Naive thymus-derived CD8-positive, alpha-beta T cell (primary cell): ENCODE measurements at regions not wholly inside any gene's neighbourhood (a gene's known extent, or its start where the extent isn't known, plus 50 kb on each side); places are given as distances from the start of the nearest gene placed in this dataset.

Experiments
- ATAC-seq, 2 donors: fragments of 150-1000 bp; cut with Tn5 transposase in 1 of 2; sonication (Bioruptor Pico), chemical (Tn5 transposase) in 1 of 2; 1 replicate in 1 of 2; 2 replicates in 1 of 2; pipeline ENCODE4 v1.10.0; 2021; ENCODE audit warnings: mild to moderate bottlenecking in 2 of 2, moderate library complexity in 2 of 2
- POLR2A ChIA-PET: fragments of 350-600 bp; sonication (Branson Sonifier 250); formaldehyde crosslinking; loops from one replicate; lab custom pipeline; 2021; ENCODE audit warnings: antibody characterized with exemption; lab: Charles Lee
- DNase-seq, 10 donors: peaks; one replicate each; pipeline versions ENCODE4 v3.0.0 to v3.0.0-alpha.2; 2020 to 2022
- H3K27ac Mint-ChIP-seq, 10 donors: one replicate each; pipeline ENCODE4 v1.8.0; 2020 to 2022; ENCODE audit warnings: mild to moderate bottlenecking in 10 of 10, mixed read lengths in 10 of 10, moderate library complexity in 4 of 10, inconsistent platforms in 1 of 10
- H3K27me3 Mint-ChIP-seq, 5 donors: one replicate each; pipeline ENCODE4 v1.8.0; 2021 to 2022; ENCODE audit warnings: mixed read lengths in 5 of 5
- H3K36me3 Mint-ChIP-seq, 3 donors: one replicate each; pipeline ENCODE4 v1.8.0; 2020 to 2022; ENCODE audit warnings: mixed read lengths in 3 of 3, mild to moderate bottlenecking in 2 of 3, inconsistent platforms in 1 of 3
- H3K4me1 Mint-ChIP-seq, 4 donors: one replicate each; pipeline ENCODE4 v1.8.0; 2021 to 2022; ENCODE audit warnings: mixed read lengths in 4 of 4
- H3K4me3 Mint-ChIP-seq, 10 donors: one replicate each; pipeline ENCODE4 v1.8.0; 2020 to 2022; ENCODE audit warnings: mild to moderate bottlenecking in 10 of 10, mixed read lengths in 10 of 10, moderate library complexity in 6 of 10, inconsistent platforms in 1 of 10
- H3K9me3 Mint-ChIP-seq, 9 donors: one replicate each; pipeline ENCODE4 v1.8.0; 2020 to 2022; ENCODE audit warnings: mixed read lengths in 9 of 9, mild to moderate bottlenecking in 3 of 9, inconsistent platforms in 1 of 9, moderate library complexity in 1 of 9

GRCh38 chr10:130485958-130486895 lies 350.0 kb downstream of the GLRX3 start:
- no peaks in the 10 kb centered on the region for H3K4me1 Mint-ChIP-seq
- no peaks in the 10 kb centered on the region for H3K9me3 Mint-ChIP-seq
- H3K27me3 Mint-ChIP-seq = no peaks in the 10 kb centered on the region
- no peaks in the 10 kb centered on the region for H3K36me3 Mint-ChIP-seq
- ATAC-seq = no peak
- DNase-seq = peak in 1 of 10 donors; percentile 50
- H3K27ac Mint-ChIP-seq = no peak overlapping the region
- no peak overlapping the region for H3K4me3 Mint-ChIP-seq
- POLR2A ChIA-PET = no interaction called here

- DNase-seq = no peak
- H3K27ac Mint-ChIP-seq = no peak overlapping the region
- no peak overlapping the region for H3K4me3 Mint-ChIP-seq
- no peaks in the 10 kb centered on the region for H3K36me3 Mint-ChIP-seq
- ATAC-seq = no peak
- POLR2A ChIA-PET = no interaction called here
- H3K4me1 Mint-ChIP-seq = no peaks in the 10 kb centered on the region
- no peaks in the 10 kb centered on the region for H3K9me3 Mint-ChIP-seq
- no peaks in the 10 kb centered on the region for H3K27me3 Mint-ChIP-seq
Observed at GRCh38 chr10:130486906-130487305, 350.7 kb downstream of the GLRX3 start.

DNA sequence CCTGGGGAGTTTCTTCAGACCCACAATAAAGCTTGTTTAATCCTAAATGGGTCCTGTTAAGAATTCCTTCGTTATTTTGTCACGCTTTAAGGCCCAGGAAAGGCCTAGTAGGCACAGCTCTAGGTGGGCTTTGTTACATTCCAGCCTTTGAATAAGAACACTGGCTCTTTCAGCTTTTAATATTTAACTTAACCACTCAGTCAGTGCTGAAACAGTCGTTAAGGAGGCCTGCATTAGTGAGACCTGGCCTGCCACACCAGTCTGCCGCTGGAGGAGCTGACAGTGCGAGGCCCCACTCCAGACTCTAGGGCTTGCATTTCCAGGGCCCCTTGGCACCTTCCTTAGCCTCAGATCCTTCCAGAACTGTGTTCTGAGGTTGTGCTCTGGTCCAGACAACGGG lies 351.4 kb downstream of the GLRX3 start:
- H3K9me3 Mint-ChIP-seq = no peaks in the 10 kb centered on the region
- no peak overlapping the region for H3K4me3 Mint-ChIP-seq

GRCh38 chr10:130489891-130490290 lies 353.7 kb downstream of the GLRX3 start:
- POLR2A ChIA-PET = no interaction called here
- Mint-ChIP-seq H3K27me3 (peaks cover 0 to 4% (median 0%) of the 10 kb centered on the region in 5 donors), H3K4me1 (no peaks in the 10 kb centered on the region), H3K4me3 (no peak overlapping the region), H3K27ac (no peak overlapping the region), H3K36me3 (no peaks in the 10 kb centered on the region), H3K9me3 (no peaks in the 10 kb centered on the region)
- ATAC-seq = no peak
- peak in 1 of 10 donors; percentile 46 for DNase-seq

More for the DNA sequence above, 351.4 kb downstream of the GLRX3 start:
- H3K4me1 Mint-ChIP-seq = no peaks in the 10 kb centered on the region
- no peaks in the 10 kb centered on the region for H3K36me3 Mint-ChIP-seq
- no peaks in the 10 kb centered on the region for H3K27me3 Mint-ChIP-seq
- H3K27ac Mint-ChIP-seq = no peak overlapping the region
- DNase-seq (no peak), ATAC-seq (no peak)
- POLR2A ChIA-PET = no interaction called here

- ATAC-seq = no peak
- no peaks in the 10 kb centered on the region for H3K9me3 Mint-ChIP-seq
- peaks cover 0 to 4% (median 0%) of the 10 kb centered on the region in 5 donors for H3K27me3 Mint-ChIP-seq
- POLR2A ChIA-PET = no interaction called here
- no peak overlapping the region for H3K27ac Mint-ChIP-seq
- no peaks in the 10 kb centered on the region for H3K4me1 Mint-ChIP-seq
- peak in 1 of 10 donors; percentile 38 for DNase-seq
- no peaks in the 10 kb centered on the region for H3K36me3 Mint-ChIP-seq
- no peak overlapping the region for H3K4me3 Mint-ChIP-seq
Observed at GRCh38 chr10:130491011-130491692, 355.0 kb downstream of the GLRX3 start.

DNA sequence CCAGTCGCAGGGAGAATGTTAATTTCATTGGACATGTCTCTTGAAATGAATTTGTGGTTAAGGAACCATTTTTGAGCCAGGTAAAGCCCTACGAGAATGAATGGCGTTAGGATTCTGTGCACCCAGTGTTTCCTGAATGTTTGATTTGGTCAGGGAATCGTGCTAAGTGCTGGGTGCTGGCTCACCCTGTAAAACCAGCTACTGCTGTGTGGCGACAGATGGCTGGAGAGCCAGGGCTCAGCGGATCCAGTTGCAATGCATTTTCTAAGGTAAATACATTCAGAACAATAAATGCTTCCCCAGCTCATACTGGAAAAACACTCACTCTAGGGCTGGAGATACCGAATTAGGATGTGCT lies 355.5 kb downstream of the GLRX3 start:
- ATAC-seq (no peak), DNase-seq (no peak)
- Mint-ChIP-seq H3K27ac (no peak overlapping the region), H3K4me1 (no peaks in the 10 kb centered on the region), H3K36me3 (no peaks in the 10 kb centered on the region), H3K27me3 (peaks cover 0 to 4% (median 0%) of the 10 kb centered on the region in 5 donors), H3K9me3 (no peaks in the 10 kb centered on the region), H3K4me3 (no peak overlapping the region)
- POLR2A ChIA-PET = no interaction called here

GRCh38 chr10:130492266-130492934 lies 356.2 kb downstream of the GLRX3 start:
- no peak for ATAC-seq
- H3K9me3 Mint-ChIP-seq = peaks cover 0 to 2% (median 0%) of the 10 kb centered on the region in 9 donors
- peaks cover 0 to 6% (median 0%) of the 10 kb centered on the region in 5 donors for H3K27me3 Mint-ChIP-seq
- peak in 1 of 10 donors; percentile 44 for DNase-seq
- H3K4me3 Mint-ChIP-seq = no peak overlapping the region
- POLR2A ChIA-PET = no interaction called here
- H3K27ac Mint-ChIP-seq = no peak overlapping the region
- H3K4me1 Mint-ChIP-seq = no peaks in the 10 kb centered on the region
- H3K36me3 Mint-ChIP-seq = no peaks in the 10 kb centered on the region

- DNase-seq = no peak
- ATAC-seq = no peak
- Mint-ChIP-seq H3K9me3 (peaks cover 0 to 2% (median 0%) of the 10 kb centered on the region in 9 donors), H3K4me1 (no peaks in the 10 kb centered on the region), H3K36me3 (no peaks in the 10 kb centered on the region), H3K27ac (no peak overlapping the region), H3K4me3 (no peak overlapping the region), H3K27me3 (peaks cover 0 to 7% (median 0%) of the 10 kb centered on the region in 5 donors)
- POLR2A ChIA-PET = no interaction called here
Observed at GRCh38 chr10:130493021-130493420, 356.8 kb downstream of the GLRX3 start.

DNA sequence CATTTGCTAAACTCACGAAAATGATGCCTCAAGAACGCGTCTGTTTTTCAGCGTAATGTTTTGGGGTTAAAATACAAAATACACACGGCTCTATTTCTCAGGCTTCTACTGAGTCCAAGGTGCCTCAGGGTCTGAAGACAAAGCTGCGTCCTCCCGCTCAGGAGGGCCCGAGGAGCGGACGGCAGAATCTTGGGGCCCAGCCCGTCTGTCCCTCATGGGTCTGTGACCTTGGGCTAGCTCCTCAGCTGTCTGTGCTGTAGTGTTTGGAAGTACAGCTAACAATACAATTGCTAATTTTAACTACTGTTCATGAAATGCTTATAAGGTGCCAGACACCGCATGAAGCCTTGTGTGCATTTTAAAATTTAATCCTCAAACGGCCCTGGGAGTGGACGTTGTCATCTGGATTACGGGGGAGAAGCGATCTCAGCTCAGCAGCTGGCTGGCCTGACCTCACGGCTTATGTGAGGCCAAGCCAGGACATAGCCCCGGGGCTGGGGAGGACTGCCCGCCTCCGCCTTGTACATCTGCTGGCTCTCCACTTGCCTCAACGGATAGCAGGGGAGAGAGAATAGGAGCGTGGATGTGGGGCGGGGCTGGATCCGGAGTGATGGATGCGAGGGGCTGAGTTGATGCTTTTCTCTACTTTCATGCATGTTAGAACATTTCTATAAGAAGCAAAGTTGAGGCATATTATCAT lies 357.4 kb downstream of the GLRX3 start:
- ATAC-seq = no peak
- peaks cover 0 to 7% (median 0%) of the 10 kb centered on the region in 5 donors for H3K27me3 Mint-ChIP-seq
- H3K9me3 Mint-ChIP-seq = peaks cover 0 to 2% (median 0%) of the 10 kb centered on the region in 9 donors
- H3K4me1 Mint-ChIP-seq = no peaks in the 10 kb centered on the region
- H3K27ac Mint-ChIP-seq = no peak overlapping the region
- H3K4me3 Mint-ChIP-seq = no peak overlapping the region
- POLR2A ChIA-PET = no interaction called here
- H3K36me3 Mint-ChIP-seq = no peaks in the 10 kb centered on the region
- peak in 1 of 10 donors; percentile 40 for DNase-seq

DNA sequence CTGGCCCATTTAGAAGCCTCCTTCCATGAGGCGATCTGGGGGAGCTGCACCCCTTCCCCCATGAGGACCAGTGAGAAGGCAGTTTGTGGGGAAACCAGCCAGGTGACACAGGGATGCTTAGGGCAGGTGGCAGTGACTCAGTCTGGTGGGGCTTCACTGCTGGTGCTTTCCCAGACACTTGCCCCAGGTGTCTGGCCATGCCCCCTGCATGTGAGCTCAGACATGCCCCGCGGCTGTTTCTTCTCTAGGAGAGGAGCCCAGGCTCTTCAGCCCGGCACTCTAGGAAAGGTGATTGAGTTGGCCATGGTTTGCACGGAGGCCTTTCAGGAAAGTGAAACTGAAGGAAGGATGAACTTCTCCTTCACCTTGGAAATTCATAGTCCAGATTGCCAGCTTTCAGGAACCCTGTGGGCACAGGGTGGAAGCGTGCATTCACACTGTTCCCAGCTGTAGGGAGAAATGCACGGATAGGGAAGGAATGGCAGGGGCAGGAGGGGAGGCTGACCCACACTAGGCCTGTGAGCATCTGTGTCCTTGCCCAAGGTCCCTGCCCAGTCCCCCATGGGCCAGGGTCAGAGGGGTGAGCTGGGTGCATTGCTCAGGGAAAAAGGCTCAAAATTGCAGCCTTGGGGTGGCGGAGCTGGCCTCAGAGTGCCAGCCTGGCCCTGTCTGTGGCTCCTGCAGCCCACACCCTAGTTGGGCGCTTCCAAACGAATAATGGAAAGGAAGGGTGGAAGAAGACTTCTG lies 359.1 kb downstream of the GLRX3 start:
- POLR2A ChIA-PET = no interaction called here
- Mint-ChIP-seq H3K27me3 (peaks cover 0 to 13% (median 2%) of the 10 kb centered on the region in 5 donors), H3K9me3 (peaks cover 0 to 2% (median 0%) of the 10 kb centered on the region in 9 donors), H3K36me3 (no peaks in the 10 kb centered on the region), H3K4me3 (no peak overlapping the region), H3K4me1 (no peaks in the 10 kb centered on the region), H3K27ac (no peak overlapping the region)
- DNase-seq (peak in 1 of 10 donors; percentile 26), ATAC-seq (no peak)

DNA sequence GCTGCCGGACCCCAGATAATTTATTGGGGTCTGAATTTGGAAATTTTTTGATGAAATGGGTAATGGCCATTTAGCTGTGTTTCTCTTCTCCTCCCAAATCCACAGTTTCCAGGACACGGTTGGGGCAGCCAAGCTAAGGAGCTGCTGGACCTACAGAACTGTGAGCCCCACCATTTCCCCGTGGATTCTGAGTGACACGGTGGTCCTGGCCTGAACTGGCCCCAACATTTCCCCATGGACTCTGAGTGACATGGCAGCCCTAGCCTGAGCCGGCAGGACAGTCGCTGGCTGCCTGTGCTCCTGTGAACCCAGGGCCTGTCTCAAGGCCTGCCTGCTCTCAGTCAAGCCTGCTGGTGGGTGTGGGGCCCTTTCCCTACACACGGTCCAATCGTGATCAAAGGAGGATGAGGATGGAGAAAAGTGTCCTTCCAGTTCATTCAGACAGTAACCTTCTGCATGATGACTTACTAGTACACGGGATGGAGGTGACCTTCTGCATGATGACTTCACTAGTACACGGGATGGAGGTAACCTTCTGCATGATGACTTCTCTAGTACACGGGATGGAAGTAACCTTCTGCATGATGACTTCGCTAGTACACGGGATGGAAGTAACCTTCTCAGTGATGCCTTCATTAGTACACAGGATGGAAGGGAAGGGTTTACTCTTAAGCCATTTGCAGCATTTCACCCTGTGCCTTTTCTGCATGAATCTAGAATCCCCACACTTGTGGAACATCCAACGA lies 359.9 kb downstream of the GLRX3 start:
- ATAC-seq (no peak), DNase-seq (peak in 1 of 10 donors; percentile 16)
- Mint-ChIP-seq H3K4me3 (no peak overlapping the region), H3K36me3 (no peaks in the 10 kb centered on the region), H3K27ac (no peak overlapping the region), H3K27me3 (peaks cover 0 to 13% (median 2%) of the 10 kb centered on the region in 5 donors), H3K9me3 (peaks cover 0 to 4% (median 0%) of the 10 kb centered on the region in 9 donors), H3K4me1 (no peaks in the 10 kb centered on the region)
- POLR2A ChIA-PET = no interaction called here
